IMR-90 (cell line): ENCODE measurements at regions not wholly inside any gene's neighbourhood (a gene's known extent, or its start where the extent isn't known, plus 50 kb on each side); places are given as distances from the start of the nearest gene placed in this dataset.

Experiments used
- ATAC-seq: fragments of 200-7000 bp; cut with Tn5 transposase; 2 replicates; pipeline ENCODE4 v1.9.1; 2020; ENCODE audit warnings: low read depth, mild to moderate bottlenecking, moderate library complexity
- BruUV-seq: library from RNA; stranded (reverse); fragments of 400-500 nt; replicated peaks from 2 replicates; lab custom pipeline; 2021; lab: Mats Ljungman, UMichigan
- CTCF ChIA-PET: fragments of 300-600 bp; formaldehyde crosslinking; extraction: SDS; loops from one replicate; lab custom pipeline; 2021; ENCODE audit warnings: antibody characterized with exemption; lab: Yijun Ruan, JAX
- POLR2A ChIA-PET: fragments of 300-600 bp; sonication (Branson Sonifier 250); formaldehyde crosslinking; loops from one replicate; lab custom pipeline; 2022; ENCODE audit warnings: antibody characterized with exemption; ENCODE audit not compliant: unreplicated experiment; lab: Charles Lee
- DNase-seq: peaks from one replicate; pipeline ENCODE4 v3.0.0; 2013
- H2AFZ ChIP-seq: replicated peaks from 2 replicates; pipeline ENCODE3; 2013; ENCODE audit warnings: low read length, mild to moderate bottlenecking; ENCODE audit not compliant: poor library complexity
- H2AK5ac ChIP-seq: 2 replicates; pipeline ENCODE4 v1.6.1; 2013; ENCODE audit warnings: low read depth, low read length, inconsistent platforms
- H2AK9ac ChIP-seq: replicated peaks from 2 replicates; pipeline ENCODE3; 2013; ENCODE audit warnings: mild to moderate bottlenecking, low read depth, low read length, moderate library complexity; ENCODE audit not compliant: poor library complexity
- H2BK120ac ChIP-seq: 2 replicates; pipeline ENCODE4 v1.6.1; 2013; ENCODE audit warnings: low read depth, low read length, inconsistent platforms
- H2BK15ac ChIP-seq: 3 replicates; pipeline ENCODE4 v1.6.1; 2013; ENCODE audit warnings: low read depth, low read length, inconsistent platforms
- H2BK20ac ChIP-seq: 2 replicates; pipeline ENCODE4 v1.6.1; 2013; ENCODE audit warnings: low read depth, mild to moderate bottlenecking, inconsistent platforms, low read length, moderate library complexity
- H2BK5ac ChIP-seq: 2 replicates; pipeline ENCODE4 v1.6.1; 2013; ENCODE audit warnings: mild to moderate bottlenecking, low read depth, low read length, inconsistent platforms; ENCODE audit not compliant: poor library complexity, severe bottlenecking
- H3K14ac ChIP-seq: replicated peaks from 2 replicates; pipeline ENCODE4 v1.6.1; 2013; ENCODE audit warnings: low read depth, low read length, inconsistent platforms
- H3K18ac ChIP-seq: 2 replicates; pipeline ENCODE4 v1.6.1; 2013; ENCODE audit warnings: low read depth, low read length, control low read depth
- H3K23ac ChIP-seq: 2 replicates; pipeline ENCODE4 v1.6.1; 2013; ENCODE audit warnings: low read depth, low read length, inconsistent platforms
- H3K27ac ChIP-seq: 2 replicates; pipeline ENCODE4 v1.5.1; 2013; ENCODE audit warnings: mild to moderate bottlenecking, control low read depth, low read length; ENCODE audit not compliant: insufficient read depth
- H3K27me3 ChIP-seq: 2 replicates; pipeline ENCODE4 v1.6.1; 2013; ENCODE audit warnings: low read length; ENCODE audit not compliant: control insufficient read depth, insufficient read depth
- H3K36me3 ChIP-seq: 2 replicates; pipeline ENCODE4 v1.6.1; 2013; ENCODE audit warnings: low read length, mixed read lengths; ENCODE audit not compliant: control insufficient read depth, insufficient read depth
- H3K4ac ChIP-seq: 2 replicates; pipeline ENCODE4 v1.6.1; 2013; ENCODE audit warnings: low read depth, low read length, inconsistent platforms
- H3K4me1 ChIP-seq: 2 replicates; pipeline ENCODE4 v1.6.1; 2013; ENCODE audit warnings: low read length, mixed read lengths; ENCODE audit not compliant: control insufficient read depth, insufficient read depth
- H3K4me2 ChIP-seq: 2 replicates; pipeline ENCODE4 v1.6.1; 2013; ENCODE audit warnings: low read depth, mild to moderate bottlenecking, control low read depth, low read length, moderate library complexity
- H3K4me3 ChIP-seq: 2 replicates; pipeline ENCODE4 v1.5.1; 2013; ENCODE audit warnings: low read depth, mild to moderate bottlenecking, control low read depth, low read length, moderate library complexity; ENCODE audit not compliant: insufficient read depth
- H3K56ac ChIP-seq: 2 replicates; pipeline ENCODE4 v1.6.1; 2013; ENCODE audit warnings: low read length, inconsistent platforms; ENCODE audit not compliant: insufficient read depth; ENCODE audit errors: extremely low read depth
- H3K79me1 ChIP-seq, 2 experiments: 2 replicates each; pipeline ENCODE4 v1.6.1; 2013; ENCODE audit warnings: low read length in 2 of 2, inconsistent platforms in 1 of 2, low read depth in 1 of 2
- H3K9ac ChIP-seq: 2 replicates; pipeline ENCODE4 v1.6.1; 2013; ENCODE audit warnings: low read depth, low read length, control low read depth
- H3K9me1 ChIP-seq: 2 replicates; pipeline ENCODE4 v1.6.1; 2013; ENCODE audit warnings: low read length, inconsistent platforms; ENCODE audit not compliant: insufficient read depth
- H3K9me3 ChIP-seq: 2 replicates; pipeline ENCODE4 v1.6.1; 2013; ENCODE audit warnings: low read length; ENCODE audit not compliant: control insufficient read depth, insufficient read depth
- H4K20me1 ChIP-seq: 2 replicates; pipeline ENCODE4 v1.6.1; 2013; ENCODE audit warnings: low read length, inconsistent platforms; ENCODE audit not compliant: insufficient read depth
- H4K5ac ChIP-seq: 2 replicates; pipeline ENCODE4 v1.6.1; 2013; ENCODE audit warnings: mild to moderate bottlenecking, low read depth, low read length, control low read depth
- H4K8ac ChIP-seq, 2 experiments: 2 replicates each; pipeline ENCODE4 v1.6.1; 2013; ENCODE audit warnings: low read depth in 2 of 2, low read length in 2 of 2, control low read depth in 1 of 2, inconsistent platforms in 1 of 2
- H4K91ac ChIP-seq: 2 replicates; pipeline ENCODE4 v1.6.1; 2013; ENCODE audit warnings: low read depth, low read length, inconsistent platforms; ENCODE audit not compliant: insufficient read depth
- BHLHE40 ChIP-seq: fragments of 150-350 bp; IDR thresholded peaks from 2 replicates; pipeline ENCODE4 v1.6.1; 2016; ENCODE audit warnings: mild to moderate bottlenecking, low read depth, low read length
- CEBPB ChIP-seq: IDR thresholded peaks from 2 replicates; pipeline ENCODE4 v1.6.1; 2012; ENCODE audit warnings: low read depth, low read length, improper control_type of control experiment
- CHD1 ChIP-seq: IDR thresholded peaks from 2 replicates; pipeline ENCODE4 v1.6.1; 2012; ENCODE audit warnings: low read depth, low read length, improper control_type of control experiment
- FOS ChIP-seq: fragments of 150-350 bp; IDR thresholded peaks from 2 replicates; pipeline ENCODE4 v1.6.1; 2016; ENCODE audit warnings: low read depth, low read length
- MAFK ChIP-seq: IDR thresholded peaks from 2 replicates; pipeline ENCODE4 v1.6.1; 2012; ENCODE audit warnings: low read depth, low read length, improper control_type of control experiment
- MAZ ChIP-seq: IDR thresholded peaks from 2 replicates; pipeline ENCODE4 v1.6.1; 2012; ENCODE audit warnings: low read depth, mild to moderate bottlenecking, low read length, improper control_type of control experiment, moderate library complexity, borderline replicate concordance
- MXI1 ChIP-seq: IDR thresholded peaks from 2 replicates; pipeline ENCODE4 v1.6.1; 2012; ENCODE audit warnings: low read depth, mild to moderate bottlenecking, low read length, moderate library complexity, borderline replicate concordance
- NFE2L2 ChIP-seq: fragments of 150-350 bp; IDR thresholded peaks from 2 replicates; pipeline ENCODE4 v1.6.1; 2016; ENCODE audit warnings: low read depth, mild to moderate bottlenecking, low read length
- RAD21 ChIP-seq: IDR thresholded peaks from 2 replicates; pipeline ENCODE4 v1.6.1; 2012; ENCODE audit warnings: low read length, improper control_type of control experiment
- RCOR1 ChIP-seq: IDR thresholded peaks from 2 replicates; pipeline ENCODE4 v1.6.1; 2012; ENCODE audit warnings: mild to moderate bottlenecking, low read length, improper control_type of control experiment; ENCODE audit not compliant: insufficient replicate concordance
- RFX5 ChIP-seq: IDR thresholded peaks from 2 replicates; pipeline ENCODE4 v1.8.0; 2012; ENCODE audit warnings: low read depth, mild to moderate bottlenecking, low read length, moderate library complexity
- SMC3 ChIP-seq: fragments of 150-350 bp; IDR thresholded peaks from 2 replicates; pipeline ENCODE4 v1.6.1; 2016; ENCODE audit warnings: low read depth, mild to moderate bottlenecking, antibody characterized with exemption, low read length, moderate library complexity
- WGBS, 2 experiments: methylation state at CpG; one replicate each; pipeline versions ENCODE4 v1.1.5 to v1.1.7; 2013; ENCODE audit warnings: missing lambda C conversion rate in 2 of 2; ENCODE audit not compliant: insufficient read length in 1 of 2; ENCODE audit errors: extremely low coverage in 2 of 2; 5-methylcytosine and 5-hydroxymethylcytosine counted together
- dilution Hi-C: fragments of 300-500 bp; cut with HindIII; formaldehyde crosslinking; loops from one replicate; pipeline ENCODE4 v1.14.3; 2018; ENCODE audit warnings: low sequenced_read_pairs; ENCODE audit not compliant: unreplicated experiment
- in situ Hi-C: fragments of 300-500 bp; cut with MboI; formaldehyde crosslinking; loops from 3 replicates; pipeline ENCODE4 v1.14.3; 2019; ENCODE audit warnings: low sequenced_read_pairs, inconsistent platforms, mixed read lengths
- intact Hi-C: fragments of 100-400 bp; cut with micrococcal nuclease; formaldehyde crosslinking; loops from 2 replicates; pipeline ENCODE4 v1.10.0; 2022
- TF ChIP-seq, protein P1 (sequence below): fragments of 150-350 bp; IDR thresholded peaks from 2 replicates; pipeline ENCODE4 v1.6.1; 2016; ENCODE audit warnings: low read depth, mild to moderate bottlenecking, low read length, moderate library complexity, borderline replicate concordance
- TF ChIP-seq, protein P2 (sequence below): conservative IDR thresholded peaks from 2 replicates; pipeline ENCODE4 v1.5.1; 2012; ENCODE audit warnings: mild to moderate bottlenecking, low read depth, low read length, improper control_type of control experiment
- TF ChIP-seq, protein P3 (sequence below): fragments of 150-350 bp; IDR thresholded peaks from 2 replicates; pipeline ENCODE4 v1.6.1; 2017; ENCODE audit warnings: mild to moderate bottlenecking, antibody characterized with exemption, low read length, low read depth

DNA sequence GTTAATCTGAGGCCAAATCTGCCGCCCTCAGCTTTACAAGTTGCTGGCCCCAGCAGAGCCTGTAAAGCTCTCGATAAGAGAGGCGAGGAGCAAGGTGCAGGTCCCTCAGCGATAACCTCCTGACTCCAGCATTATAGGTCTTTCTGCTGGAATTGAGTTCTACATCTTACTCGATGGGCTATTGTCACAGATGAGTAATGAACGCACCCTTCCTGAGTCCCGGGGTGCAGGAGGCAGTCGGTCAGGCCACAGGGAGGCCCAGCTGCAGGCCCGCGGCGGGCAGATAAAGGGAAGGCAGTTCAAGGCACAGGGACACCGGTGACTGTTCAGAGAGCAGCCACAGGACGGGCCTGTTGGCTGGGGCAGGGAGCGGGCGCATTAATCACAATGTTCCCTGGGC, 157.6 kb upstream of the OBI1 start:
- H2BK120ac ChIP-seq: no peak overlapping the region
- H2AK9ac ChIP-seq: no peak overlapping the region
- no peak overlapping the region for H3K9ac ChIP-seq
- no peaks in the 10 kb centered on the region for H3K9me1 ChIP-seq
- no peak overlapping the region for H3K18ac ChIP-seq
- H2BK5ac ChIP-seq: no peak overlapping the region
- TF ChIP-seq RFX5 (no peak), NFE2L2 (no peak), CHD1 (no peak), CEBPB (no peak), BHLHE40 (no peak), MAZ (no peak), RCOR1 (no peak), FOS (no peak), SMC3 (no peak), MAFK (no peak), RAD21 (no peak), MXI1 (no peak)
- TF ChIP-seq, protein P1, sequence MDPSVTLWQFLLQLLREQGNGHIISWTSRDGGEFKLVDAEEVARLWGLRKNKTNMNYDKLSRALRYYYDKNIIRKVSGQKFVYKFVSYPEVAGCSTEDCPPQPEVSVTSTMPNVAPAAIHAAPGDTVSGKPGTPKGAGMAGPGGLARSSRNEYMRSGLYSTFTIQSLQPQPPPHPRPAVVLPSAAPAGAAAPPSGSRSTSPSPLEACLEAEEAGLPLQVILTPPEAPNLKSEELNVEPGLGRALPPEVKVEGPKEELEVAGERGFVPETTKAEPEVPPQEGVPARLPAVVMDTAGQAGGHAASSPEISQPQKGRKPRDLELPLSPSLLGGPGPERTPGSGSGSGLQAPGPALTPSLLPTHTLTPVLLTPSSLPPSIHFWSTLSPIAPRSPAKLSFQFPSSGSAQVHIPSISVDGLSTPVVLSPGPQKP: no peak
- TF ChIP-seq, protein P2, sequence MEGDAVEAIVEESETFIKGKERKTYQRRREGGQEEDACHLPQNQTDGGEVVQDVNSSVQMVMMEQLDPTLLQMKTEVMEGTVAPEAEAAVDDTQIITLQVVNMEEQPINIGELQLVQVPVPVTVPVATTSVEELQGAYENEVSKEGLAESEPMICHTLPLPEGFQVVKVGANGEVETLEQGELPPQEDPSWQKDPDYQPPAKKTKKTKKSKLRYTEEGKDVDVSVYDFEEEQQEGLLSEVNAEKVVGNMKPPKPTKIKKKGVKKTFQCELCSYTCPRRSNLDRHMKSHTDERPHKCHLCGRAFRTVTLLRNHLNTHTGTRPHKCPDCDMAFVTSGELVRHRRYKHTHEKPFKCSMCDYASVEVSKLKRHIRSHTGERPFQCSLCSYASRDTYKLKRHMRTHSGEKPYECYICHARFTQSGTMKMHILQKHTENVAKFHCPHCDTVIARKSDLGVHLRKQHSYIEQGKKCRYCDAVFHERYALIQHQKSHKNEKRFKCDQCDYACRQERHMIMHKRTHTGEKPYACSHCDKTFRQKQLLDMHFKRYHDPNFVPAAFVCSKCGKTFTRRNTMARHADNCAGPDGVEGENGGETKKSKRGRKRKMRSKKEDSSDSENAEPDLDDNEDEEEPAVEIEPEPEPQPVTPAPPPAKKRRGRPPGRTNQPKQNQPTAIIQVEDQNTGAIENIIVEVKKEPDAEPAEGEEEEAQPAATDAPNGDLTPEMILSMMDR: no peak
- TF ChIP-seq, protein P3, sequence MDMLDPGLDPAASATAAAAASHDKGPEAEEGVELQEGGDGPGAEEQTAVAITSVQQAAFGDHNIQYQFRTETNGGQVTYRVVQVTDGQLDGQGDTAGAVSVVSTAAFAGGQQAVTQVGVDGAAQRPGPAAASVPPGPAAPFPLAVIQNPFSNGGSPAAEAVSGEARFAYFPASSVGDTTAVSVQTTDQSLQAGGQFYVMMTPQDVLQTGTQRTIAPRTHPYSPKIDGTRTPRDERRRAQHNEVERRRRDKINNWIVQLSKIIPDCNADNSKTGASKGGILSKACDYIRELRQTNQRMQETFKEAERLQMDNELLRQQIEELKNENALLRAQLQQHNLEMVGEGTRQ: no peak
- H3K4me1 ChIP-seq: no peaks in the 10 kb centered on the region
- POLR2A ChIA-PET: no interaction called here
- H3K4ac ChIP-seq: no peak overlapping the region
- no peak overlapping the region for H2BK20ac ChIP-seq
- CTCF ChIA-PET: interaction anchor here (0.6 kb wide), 1 partner anchor 540 kb away, joined by 3 read pairs; no protein-coding TSS in a partner anchor
- H3K56ac ChIP-seq: no peak overlapping the region
- BruUV-seq: no TSS peak
- H4K8ac ChIP-seq: no peak overlapping the region
- no peak overlapping the region for H3K27ac ChIP-seq
- no peaks in the 10 kb centered on the region for H3K27me3 ChIP-seq
- no peak overlapping the region for H4K91ac ChIP-seq
- H3K79me1 ChIP-seq: no peaks in the 10 kb centered on the region
- no peak overlapping the region for H3K23ac ChIP-seq
- no peaks in the 10 kb centered on the region for H3K9me3 ChIP-seq
- no peaks in the 10 kb centered on the region for H4K20me1 ChIP-seq
- no peak overlapping the region for H3K14ac ChIP-seq
- no peak overlapping the region for H3K4me2 ChIP-seq
- no peak overlapping the region for H2BK15ac ChIP-seq
- 0% methylated on average over 1 of the region's 15 CpGs; no CpG with 5 or more reads in 1 of the 2 experiments for WGBS, 2 experiments
- in situ Hi-C loops (no loop called here), intact Hi-C loops (no loop called here), dilution Hi-C loops (no loop called here)
- H2AFZ ChIP-seq: no peak overlapping the region
- H3K4me3 ChIP-seq: no peak overlapping the region
- H4K5ac ChIP-seq: no peak overlapping the region
- no peak for ATAC-seq
- no peak overlapping the region for H2AK5ac ChIP-seq
- DNase-seq: no peak
- no peaks in the 10 kb centered on the region for H3K36me3 ChIP-seq
